ENCODE measurements at regions not wholly inside any gene's neighbourhood (a gene's known extent, or its start where the extent isn't known, plus 50 kb on each side); places are given as distances from the start of the nearest gene placed in this dataset.
"Not testable (repeated sequence)": the region's sequence is repeated elsewhere in the genome, so short reads cannot be mapped to it uniquely, and the experiment has no call there.

DNA sequence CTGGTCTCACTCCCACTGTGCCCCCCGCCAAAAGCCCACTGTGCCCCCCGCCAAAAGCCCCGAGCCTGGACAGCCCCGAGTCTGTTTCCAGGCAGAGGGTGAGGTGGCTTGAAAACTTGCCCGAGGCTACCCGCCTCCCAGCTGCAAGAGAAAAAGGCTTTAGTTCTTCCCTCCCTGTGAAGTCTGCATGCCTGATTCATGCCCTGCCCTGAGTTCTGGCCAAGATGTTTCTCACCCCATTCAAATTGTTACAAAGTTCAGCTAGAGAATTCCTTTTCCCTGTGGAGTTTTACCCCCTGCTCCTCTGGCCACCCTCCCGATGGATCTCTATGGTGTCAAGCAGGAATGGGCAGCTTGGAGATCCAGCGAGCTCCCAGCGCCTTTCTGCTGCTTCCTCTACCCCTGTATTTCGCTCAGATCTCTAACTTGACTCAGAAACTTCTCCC is 298.8 kb upstream of the MAP3K7 start:
- WGBS, 2 experiments: 85 to 86% methylated on average over 10 of the region's 10 CpGs
- H3K4me3 ChIP-seq (ENCODE audit: insufficient read depth, low read depth, low read length): no peak overlapping the region
- H3K4me1 ChIP-seq (ENCODE audit: control insufficient read depth, insufficient read depth, low read length): peaks cover 10% of the 10 kb centered on the region
- H3K27ac ChIP-seq (ENCODE audit: insufficient read depth, low read depth, low read length, poor library complexity, severe bottlenecking): no peak overlapping the region
- H3K9me3 ChIP-seq (ENCODE audit: control insufficient read depth, low read length): no peaks in the 10 kb centered on the region
- H3K36me3 ChIP-seq (ENCODE audit: control insufficient read depth, insufficient read depth, low read length): no peaks in the 10 kb centered on the region
- no peaks in the 10 kb centered on the region for H3K27me3 ChIP-seq (ENCODE audit: control insufficient read depth, insufficient read depth, low read length, poor library complexity, severe bottlenecking)

DNA sequence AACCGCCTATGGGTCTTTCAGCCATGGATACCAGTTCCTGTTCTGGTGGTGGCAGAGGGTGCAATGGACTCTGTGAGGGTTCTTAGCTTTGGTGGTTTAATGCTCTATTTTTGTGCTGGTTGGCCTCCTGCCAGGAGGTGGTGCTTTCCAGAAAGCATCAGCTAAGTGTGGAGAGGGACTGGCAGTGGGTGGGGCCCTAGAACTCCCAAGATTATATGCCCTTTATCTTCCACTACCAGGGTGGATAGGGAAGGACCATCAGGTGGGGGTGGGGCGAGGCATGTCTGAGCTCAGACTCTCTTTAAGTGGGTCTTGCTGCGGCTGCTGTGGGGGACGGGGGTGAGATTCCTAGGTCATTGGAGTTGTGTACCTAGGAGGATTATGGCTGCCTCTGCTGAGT is 298.3 kb upstream of the MAP3K7 start:
- WGBS, 2 experiments: 91 to 94% methylated on average over 2 to 4 of the region's 4 CpGs
- not testable (repeated sequence) for H3K9me3 ChIP-seq (ENCODE audit: control insufficient read depth, low read length)

DNA sequence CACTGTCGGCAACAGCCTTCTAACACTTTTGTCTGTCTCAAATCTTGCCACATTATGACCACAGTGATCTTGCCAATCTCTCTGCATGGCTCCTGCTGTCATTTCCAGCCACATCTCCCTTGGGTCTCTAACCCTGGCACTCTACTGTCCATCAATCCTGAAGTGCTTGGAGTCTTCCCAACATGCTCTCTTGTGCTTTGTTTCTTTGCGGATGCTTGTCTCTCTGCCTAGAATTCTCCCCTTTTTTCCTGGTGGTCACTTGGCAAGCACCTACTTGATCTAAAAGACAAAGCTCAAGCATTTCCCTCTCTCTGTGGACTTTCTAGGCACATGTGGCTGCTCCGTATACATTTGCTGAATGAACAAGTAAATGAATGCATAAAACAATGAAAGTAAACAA is 290.7 kb upstream of the MAP3K7 start:
- H3K4me1 ChIP-seq (ENCODE audit: control insufficient read depth, insufficient read depth, low read length): no peaks in the 10 kb centered on the region
- H3K27ac ChIP-seq (ENCODE audit: insufficient read depth, low read depth, low read length, poor library complexity, severe bottlenecking): no peak overlapping the region
- H3K27me3 ChIP-seq (ENCODE audit: control insufficient read depth, insufficient read depth, low read length, poor library complexity, severe bottlenecking): no peaks in the 10 kb centered on the region
- H3K9me3 ChIP-seq (ENCODE audit: control insufficient read depth, low read length): no peaks in the 10 kb centered on the region
- 94 to 96% methylated on average over 3 of the region's 3 CpGs for WGBS, 2 experiments
- H3K36me3 ChIP-seq (ENCODE audit: control insufficient read depth, insufficient read depth, low read length): no peaks in the 10 kb centered on the region
- H3K4me3 ChIP-seq (ENCODE audit: insufficient read depth, low read depth, low read length): no peak overlapping the region

More for the DNA sequence above, 298.3 kb upstream of the MAP3K7 start:
- not testable (repeated sequence) for H3K4me3 ChIP-seq (ENCODE audit: insufficient read depth, low read depth, low read length); H3K4me1 ChIP-seq (ENCODE audit: control insufficient read depth, insufficient read depth, low read length); H3K36me3 ChIP-seq (ENCODE audit: control insufficient read depth, insufficient read depth, low read length); H3K27me3 ChIP-seq (ENCODE audit: control insufficient read depth, insufficient read depth, low read length, poor library complexity, severe bottlenecking); H3K27ac ChIP-seq (ENCODE audit: insufficient read depth, low read depth, low read length, poor library complexity, severe bottlenecking)

DNA sequence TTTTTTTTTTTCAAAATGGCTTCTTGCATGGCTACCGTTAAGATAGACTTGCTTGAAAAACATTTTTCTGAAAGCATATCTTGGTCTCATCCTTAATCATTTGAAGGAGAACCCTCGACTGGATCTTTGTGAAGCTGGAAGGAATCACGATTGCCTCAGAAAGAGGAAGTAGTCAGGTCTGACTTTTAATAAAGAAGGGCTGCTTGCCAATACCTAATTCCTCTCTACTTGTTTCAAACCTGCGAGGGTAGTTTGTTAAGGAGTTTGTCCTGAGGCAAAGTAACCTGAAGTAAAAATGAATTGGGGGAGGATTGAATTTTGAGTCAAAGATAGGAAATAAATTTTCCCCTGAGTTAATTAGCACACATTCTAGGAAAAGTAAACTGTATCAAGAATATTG is 288.1 kb upstream of the MAP3K7 start:
- H3K9me3 ChIP-seq (ENCODE audit: control insufficient read depth, low read length): no peaks in the 10 kb centered on the region
- no peaks in the 10 kb centered on the region for H3K27me3 ChIP-seq (ENCODE audit: control insufficient read depth, insufficient read depth, low read length, poor library complexity, severe bottlenecking)
- no peak overlapping the region for H3K4me3 ChIP-seq (ENCODE audit: insufficient read depth, low read depth, low read length)
- H3K36me3 ChIP-seq (ENCODE audit: control insufficient read depth, insufficient read depth, low read length): no peaks in the 10 kb centered on the region
- H3K4me1 ChIP-seq (ENCODE audit: control insufficient read depth, insufficient read depth, low read length): no peaks in the 10 kb centered on the region
- 91 to 97% methylated on average over 4 of the region's 4 CpGs for WGBS, 2 experiments
- H3K27ac ChIP-seq (ENCODE audit: insufficient read depth, low read depth, low read length, poor library complexity, severe bottlenecking): no peak overlapping the region

DNA sequence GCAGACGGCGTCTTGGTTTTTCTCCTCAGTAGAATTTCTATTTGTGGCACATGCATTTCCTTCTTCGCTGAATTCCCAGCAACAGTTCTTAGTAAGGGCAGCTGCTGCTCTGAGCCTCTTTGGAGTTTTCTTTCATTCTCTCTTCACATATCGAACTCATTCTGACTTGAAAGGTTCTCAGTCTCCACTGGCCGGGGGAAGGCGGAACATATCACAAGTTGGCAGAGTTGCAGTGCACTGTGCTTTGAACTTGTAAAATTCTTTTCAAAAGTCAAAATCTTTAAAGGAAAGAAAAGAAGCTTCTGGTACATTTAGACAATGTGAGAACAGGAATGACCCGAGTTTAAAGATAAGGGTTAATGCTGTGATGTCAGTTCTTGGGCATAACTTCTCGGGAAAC is 286.1 kb upstream of the MAP3K7 start:
- Histone ChIP-seq H3K4me3 (ENCODE audit: insufficient read depth, low read depth, low read length) (no peak overlapping the region), H3K27ac (ENCODE audit: insufficient read depth, low read depth, low read length, poor library complexity, severe bottlenecking) (no peak overlapping the region), H3K4me1 (ENCODE audit: control insufficient read depth, insufficient read depth, low read length) (no peaks in the 10 kb centered on the region), H3K27me3 (ENCODE audit: control insufficient read depth, insufficient read depth, low read length, poor library complexity, severe bottlenecking) (no peaks in the 10 kb centered on the region), H3K36me3 (ENCODE audit: control insufficient read depth, insufficient read depth, low read length) (no peaks in the 10 kb centered on the region), H3K9me3 (ENCODE audit: control insufficient read depth, low read length) (no peaks in the 10 kb centered on the region)
- 93 to 95% methylated on average over 8 of the region's 8 CpGs for whole genome bisulfite sequencing, 2 experiments

DNA sequence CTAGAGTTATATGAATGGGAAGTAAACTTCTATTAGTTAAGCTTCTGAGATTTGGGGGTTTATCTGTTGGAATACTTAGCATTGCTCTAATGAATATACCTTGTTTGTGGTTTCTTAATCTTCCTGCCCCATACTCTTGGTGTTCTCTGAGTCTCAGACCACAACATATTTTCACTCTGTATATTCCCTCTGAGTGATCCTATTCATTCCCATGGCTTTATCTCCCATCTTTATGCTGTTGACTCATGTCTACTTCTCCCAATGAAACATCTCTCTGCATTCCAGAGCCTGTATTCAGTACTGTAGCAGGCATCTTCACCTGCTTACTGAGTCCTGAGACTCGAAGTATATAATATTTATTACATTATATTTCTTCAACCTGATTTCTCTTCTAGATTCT is 283.7 kb upstream of the MAP3K7 start:
- no peaks in the 10 kb centered on the region for H3K4me1 ChIP-seq (ENCODE audit: control insufficient read depth, insufficient read depth, low read length)
- H3K27me3 ChIP-seq (ENCODE audit: control insufficient read depth, insufficient read depth, low read length, poor library complexity, severe bottlenecking): no peaks in the 10 kb centered on the region
- no peak overlapping the region for H3K4me3 ChIP-seq (ENCODE audit: insufficient read depth, low read depth, low read length)
- no peaks in the 10 kb centered on the region for H3K36me3 ChIP-seq (ENCODE audit: control insufficient read depth, insufficient read depth, low read length)
- 100% methylated on average over 1 of the region's 1 CpG; no CpG with 5 or more reads in 1 of the 2 experiments for WGBS, 2 experiments
- H3K27ac ChIP-seq (ENCODE audit: insufficient read depth, low read depth, low read length, poor library complexity, severe bottlenecking): no peak overlapping the region
- no peaks in the 10 kb centered on the region for H3K9me3 ChIP-seq (ENCODE audit: control insufficient read depth, low read length)

DNA sequence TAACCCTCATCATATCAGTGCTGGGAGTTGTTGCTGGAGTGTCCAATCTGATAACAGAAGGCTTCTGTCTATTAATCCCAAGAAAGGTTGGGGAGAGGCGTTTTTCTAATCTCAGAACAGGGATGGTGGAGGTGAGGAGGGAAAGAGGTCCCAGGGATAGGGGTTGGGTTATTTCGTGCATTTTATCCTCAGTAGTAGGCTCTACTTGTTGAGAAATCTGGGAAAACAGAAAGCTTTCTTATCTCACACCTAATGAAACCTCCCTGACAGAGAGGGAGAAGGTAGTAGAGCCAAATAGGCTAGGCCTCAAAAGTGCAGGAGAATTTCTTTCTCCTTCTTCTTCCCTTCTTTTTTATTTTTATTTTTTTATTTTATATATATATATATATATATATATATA is 281.8 kb upstream of the MAP3K7 start:
- Histone ChIP-seq H3K36me3 (ENCODE audit: control insufficient read depth, insufficient read depth, low read length) (no peaks in the 10 kb centered on the region), H3K4me3 (ENCODE audit: insufficient read depth, low read depth, low read length) (no peak overlapping the region), H3K4me1 (ENCODE audit: control insufficient read depth, insufficient read depth, low read length) (no peaks in the 10 kb centered on the region), H3K27me3 (ENCODE audit: control insufficient read depth, insufficient read depth, low read length, poor library complexity, severe bottlenecking) (no peaks in the 10 kb centered on the region), H3K9me3 (ENCODE audit: control insufficient read depth, low read length) (no peaks in the 10 kb centered on the region), H3K27ac (ENCODE audit: insufficient read depth, low read depth, low read length, poor library complexity, severe bottlenecking) (no peak overlapping the region)
- WGBS, 2 experiments: 84 to 93% methylated on average over 2 of the region's 2 CpGs

DNA sequence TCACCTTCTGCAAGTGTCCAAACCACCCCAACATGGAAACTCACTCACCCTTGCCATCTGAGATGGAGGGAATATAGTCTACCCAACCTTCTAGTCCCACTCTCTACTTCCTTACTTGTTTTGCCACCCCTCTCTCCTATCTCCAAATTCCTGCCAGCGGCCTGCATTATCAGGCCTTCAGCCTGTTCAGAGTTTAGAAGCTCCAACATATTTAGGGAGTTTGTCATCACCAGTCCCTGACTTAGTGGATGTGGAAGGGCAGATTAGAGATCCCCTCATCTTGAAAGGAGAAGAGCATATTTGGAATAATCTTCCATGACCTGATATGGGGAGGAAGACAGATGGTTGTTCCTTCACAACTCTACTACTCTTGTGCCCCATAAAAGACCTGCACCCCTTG is 281.4 kb upstream of the MAP3K7 start:
- Histone ChIP-seq H3K4me1 (ENCODE audit: control insufficient read depth, insufficient read depth, low read length) (no peaks in the 10 kb centered on the region), H3K27me3 (ENCODE audit: control insufficient read depth, insufficient read depth, low read length, poor library complexity, severe bottlenecking) (no peaks in the 10 kb centered on the region), H3K4me3 (ENCODE audit: insufficient read depth, low read depth, low read length) (no peak overlapping the region), H3K36me3 (ENCODE audit: control insufficient read depth, insufficient read depth, low read length) (no peaks in the 10 kb centered on the region), H3K9me3 (ENCODE audit: control insufficient read depth, low read length) (no peaks in the 10 kb centered on the region), H3K27ac (ENCODE audit: insufficient read depth, low read depth, low read length, poor library complexity, severe bottlenecking) (no peak overlapping the region)
- 78 to 96% methylated on average over 1 of the region's 1 CpG for WGBS, 2 experiments

DNA sequence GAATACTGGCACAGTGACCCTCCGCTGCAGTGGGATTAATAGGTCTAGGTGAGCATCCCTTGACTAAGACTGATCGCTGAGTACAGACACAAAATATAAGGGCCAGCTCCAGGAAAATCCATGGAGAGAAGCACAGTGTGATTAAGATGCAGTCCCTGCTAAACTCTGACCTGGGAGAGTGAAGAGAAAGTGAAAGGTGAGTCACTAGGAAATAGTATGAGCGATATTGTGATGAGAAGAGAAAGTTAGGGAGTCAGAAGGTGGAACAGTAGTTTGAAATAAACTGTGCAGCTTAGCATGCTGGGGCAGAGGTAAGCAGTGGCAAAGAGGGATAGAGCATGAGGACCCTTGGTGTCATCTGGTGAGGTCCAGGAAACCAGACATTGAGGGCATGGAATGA is 278.6 kb upstream of the MAP3K7 start:
- Histone ChIP-seq H3K4me3 (ENCODE audit: insufficient read depth, low read depth, low read length) (no peak overlapping the region), H3K9me3 (ENCODE audit: control insufficient read depth, low read length) (no peaks in the 10 kb centered on the region), H3K4me1 (ENCODE audit: control insufficient read depth, insufficient read depth, low read length) (no peaks in the 10 kb centered on the region), H3K27me3 (ENCODE audit: control insufficient read depth, insufficient read depth, low read length, poor library complexity, severe bottlenecking) (no peaks in the 10 kb centered on the region), H3K36me3 (ENCODE audit: control insufficient read depth, insufficient read depth, low read length) (no peaks in the 10 kb centered on the region), H3K27ac (ENCODE audit: insufficient read depth, low read depth, low read length, poor library complexity, severe bottlenecking) (no peak overlapping the region)
- 93 to 95% methylated on average over 3 of the region's 3 CpGs for WGBS, 2 experiments

DNA sequence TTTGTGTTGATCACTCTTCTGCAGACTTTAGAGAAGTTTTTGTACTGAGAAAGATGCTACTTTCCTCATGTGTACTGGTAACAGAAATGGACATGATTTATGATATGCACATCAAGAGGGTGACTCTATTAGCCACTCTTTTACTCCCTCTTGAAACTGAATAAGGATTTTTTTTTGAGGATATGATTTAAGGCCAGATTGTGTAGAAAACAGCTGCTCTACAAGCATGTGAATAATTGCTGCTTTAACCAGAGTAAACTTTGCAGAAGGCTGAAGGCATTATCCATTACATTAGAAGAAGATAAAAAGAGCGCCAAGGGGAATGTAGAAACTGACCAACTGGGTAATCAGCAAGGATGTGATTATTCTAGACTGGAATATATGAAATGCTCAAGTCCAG is 276.2 kb upstream of the MAP3K7 start:
- Histone ChIP-seq H3K4me1 (ENCODE audit: control insufficient read depth, insufficient read depth, low read length) (no peaks in the 10 kb centered on the region), H3K4me3 (ENCODE audit: insufficient read depth, low read depth, low read length) (no peak overlapping the region), H3K27me3 (ENCODE audit: control insufficient read depth, insufficient read depth, low read length, poor library complexity, severe bottlenecking) (no peaks in the 10 kb centered on the region), H3K27ac (ENCODE audit: insufficient read depth, low read depth, low read length, poor library complexity, severe bottlenecking) (no peak overlapping the region), H3K36me3 (ENCODE audit: control insufficient read depth, insufficient read depth, low read length) (no peaks in the 10 kb centered on the region), H3K9me3 (ENCODE audit: control insufficient read depth, low read length) (no peaks in the 10 kb centered on the region)
- WGBS, 2 experiments: 94 to 100% methylated on average over 1 of the region's 1 CpG

Data from ectodermal cell (in vitro differentiated cells).